GM18507 (cell line): ENCODE measurements at regions not wholly inside any gene's neighbourhood (a gene's known extent, or its start where the extent isn't known, plus 50 kb on each side); places are given as distances from the start of the nearest gene placed in this dataset.
A peak's percentile ranks its signal among the peaks of the same experiment; 100 is the strongest.
"Not testable (repeated sequence)": the region's sequence is repeated elsewhere in the genome, so short reads cannot be mapped to it uniquely, and the experiment has no call there.

Experiments used
- DNase-seq: peaks from one replicate; pipeline ENCODE4 v3.0.0; 2011; ENCODE audit warnings: low read depth; ENCODE audit not compliant: insufficient read length; ENCODE audit errors: extremely low spot score
- FAIRE-seq: peaks from 2 replicates; lab custom pipeline; 2011; peaks lifted over from hg19 to GRCh38; lab: Jason Lieb, UNC

DNA sequence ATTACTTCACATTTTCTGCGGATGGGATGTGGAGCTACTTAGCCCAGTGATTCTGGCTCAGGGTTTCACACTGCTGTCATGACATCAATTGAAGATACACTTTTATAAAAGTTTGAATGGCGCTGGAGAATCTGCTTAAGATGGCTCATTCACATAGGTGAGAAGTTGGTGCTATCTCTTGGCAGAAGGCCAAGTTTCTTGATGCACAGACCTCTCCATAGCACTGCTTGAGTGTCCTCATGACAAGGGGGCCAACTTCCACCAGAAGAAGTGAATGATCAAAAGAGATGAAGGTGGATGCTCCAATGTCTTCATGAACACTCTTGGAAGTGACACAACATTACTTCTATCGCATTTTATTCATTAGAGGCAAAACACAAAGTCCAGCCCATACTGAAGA, 403.7 kb upstream of the CCNG1 start:
- FAIRE-seq (no peak), DNase-seq (no peak)

DNA sequence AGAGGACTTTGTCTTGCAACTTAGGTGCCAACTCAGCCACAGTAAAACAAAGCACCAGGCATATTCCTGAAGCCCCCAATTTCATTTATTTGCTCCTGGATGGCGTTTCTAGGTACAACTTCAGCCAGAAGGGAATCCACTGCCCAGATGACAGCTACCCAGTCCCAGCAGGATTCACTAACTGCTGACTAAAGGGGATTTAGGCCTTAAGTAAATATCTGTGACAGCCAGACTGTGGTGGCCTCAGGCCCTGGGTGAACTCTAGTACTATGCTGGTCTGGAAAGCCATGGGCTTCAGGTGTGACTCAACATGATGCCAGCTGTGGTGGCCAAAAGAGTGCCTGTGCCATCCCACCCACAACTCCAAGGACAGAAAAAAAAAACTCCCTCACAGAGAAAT, 396.1 kb upstream of the CCNG1 start:
- FAIRE-seq, result no peak

DNA sequence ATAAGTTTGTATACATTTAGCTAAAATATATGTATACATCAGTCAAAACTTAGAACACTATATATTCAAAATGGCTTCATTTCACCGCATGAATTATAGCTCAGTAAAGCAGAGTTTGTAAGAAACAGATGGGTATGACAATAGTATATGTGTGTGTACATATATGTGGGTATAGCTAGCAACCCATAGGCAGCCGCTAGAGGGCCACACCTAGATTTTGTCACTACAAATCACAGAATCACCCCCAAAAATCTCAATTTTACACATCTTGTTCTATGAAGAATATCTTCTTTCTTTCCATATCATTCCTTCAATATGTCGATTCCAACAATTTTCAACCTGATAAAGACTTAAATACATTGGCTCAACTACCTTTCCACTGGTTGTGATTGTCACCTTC, 357.8 kb upstream of the CCNG1 start:
- FAIRE-seq (peak; percentile 56), DNase-seq (no peak)

More for the DNA sequence above, 396.1 kb upstream of the CCNG1 start:
- no peak for DNase-seq

DNA sequence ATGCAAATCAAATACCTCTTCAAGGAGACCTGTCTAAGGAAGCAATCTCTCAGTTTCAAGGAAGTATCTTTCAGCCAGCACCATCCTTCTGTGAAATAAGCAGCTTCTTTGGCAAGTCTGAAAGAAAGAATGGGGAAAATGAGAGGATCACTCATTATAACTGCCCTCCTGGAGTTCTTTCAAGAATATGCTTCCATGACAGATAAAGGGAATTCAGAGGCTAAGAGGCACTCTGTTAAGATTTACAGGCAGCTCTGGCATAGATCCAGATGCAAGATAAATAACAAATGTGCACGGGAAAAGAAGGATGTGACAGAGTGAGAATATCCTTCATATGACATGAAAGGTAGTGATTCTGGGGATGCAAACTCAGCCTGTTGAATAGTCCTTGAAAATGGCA, 348.2 kb upstream of the CCNG1 start:
- DNase-seq (no peak), FAIRE-seq (no peak)

DNA sequence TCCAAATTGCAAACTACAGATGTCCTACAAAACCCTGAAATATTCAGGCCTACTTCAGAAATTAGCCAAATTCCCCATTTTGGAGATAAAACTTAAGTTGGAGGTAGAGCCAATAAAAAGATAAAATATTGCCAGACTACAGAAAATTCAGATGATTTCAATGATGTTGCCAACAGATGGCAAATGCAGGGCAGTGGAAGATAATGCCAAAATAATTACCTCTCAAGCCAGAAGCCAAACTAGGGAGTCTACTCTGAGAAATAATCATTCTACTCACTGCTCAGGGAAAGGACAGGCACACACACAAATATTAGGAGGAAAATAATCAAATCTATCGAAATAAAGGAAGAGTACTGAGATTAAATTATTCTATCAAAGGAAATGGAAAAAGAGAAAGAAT, 347.5 kb upstream of the CCNG1 start:
- no peak for FAIRE-seq
- no peak for DNase-seq

DNA sequence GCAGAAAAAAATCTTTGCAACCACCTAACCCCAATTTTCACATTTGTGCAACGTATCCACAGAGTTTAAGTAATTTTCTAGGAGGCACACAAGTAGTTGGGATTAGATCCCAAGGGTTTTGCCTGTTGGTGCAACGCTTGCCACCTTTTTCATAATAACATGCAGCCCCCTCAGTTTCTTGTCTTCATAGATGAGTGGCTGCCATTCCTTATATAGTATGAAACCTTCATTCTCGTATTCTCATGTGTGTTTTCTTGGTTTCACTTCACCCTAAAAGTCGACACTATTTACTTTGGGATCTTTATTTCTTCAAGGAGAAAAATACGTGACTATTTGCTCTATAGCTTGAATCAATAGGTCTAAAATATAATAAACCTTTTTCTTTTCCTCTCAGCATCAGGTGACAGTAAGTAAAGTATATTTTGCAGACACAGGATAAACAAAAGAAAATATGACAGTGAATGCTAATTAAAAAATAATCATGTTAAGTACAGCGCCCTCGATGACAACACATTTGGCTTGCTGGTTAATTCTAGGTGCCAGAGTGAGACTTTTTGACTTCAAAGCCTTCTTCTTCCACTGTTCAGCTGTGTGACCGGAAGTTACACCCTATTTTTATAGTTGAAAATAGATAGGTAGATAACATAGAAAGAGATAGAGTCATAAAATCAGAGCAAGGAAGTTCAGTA, 342.8 kb upstream of the CCNG1 start:
- peak; percentile 74 for FAIRE-seq
- no peak for DNase-seq

DNA sequence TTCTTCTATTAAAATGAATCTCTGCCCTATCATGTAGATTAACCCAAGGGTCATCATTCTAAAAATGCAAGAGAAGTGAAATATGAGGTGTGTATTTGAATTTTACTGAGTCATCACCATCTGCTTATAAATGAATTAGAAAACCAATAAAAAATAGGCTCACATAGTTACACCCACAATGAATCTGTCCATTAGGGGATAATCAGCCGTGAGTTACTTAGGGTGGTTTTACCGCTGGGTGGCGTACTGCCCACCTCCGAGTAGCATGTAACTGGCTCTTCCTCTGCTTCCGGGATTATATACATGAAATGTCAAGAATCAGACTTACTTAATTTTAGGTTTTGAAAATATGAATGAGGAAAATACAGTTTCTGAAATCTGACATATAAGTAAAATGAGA, 332.9 kb upstream of the CCNG1 start:
- FAIRE-seq, result no peak
- no peak for DNase-seq

DNA sequence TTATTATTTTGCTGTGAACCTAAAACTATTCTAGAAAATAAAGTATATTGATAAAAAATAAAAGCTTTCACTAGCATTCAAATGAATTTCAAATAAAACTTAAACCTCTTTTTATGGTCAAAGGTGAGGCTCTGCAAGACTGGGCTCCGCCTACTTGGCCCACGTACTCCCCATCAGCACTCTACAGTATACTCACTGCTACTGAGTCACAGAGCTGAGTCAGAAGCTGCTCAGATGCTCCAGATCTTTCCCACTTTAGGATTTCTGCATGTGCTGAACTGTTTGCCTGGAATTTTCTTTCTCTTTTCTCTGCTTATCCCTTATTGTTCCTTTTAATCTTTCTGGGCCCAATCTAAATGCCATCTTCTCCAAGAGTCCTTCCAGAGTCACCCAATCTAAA, 331.9 kb upstream of the CCNG1 start:
- no peak for DNase-seq
- no peak for FAIRE-seq

DNA sequence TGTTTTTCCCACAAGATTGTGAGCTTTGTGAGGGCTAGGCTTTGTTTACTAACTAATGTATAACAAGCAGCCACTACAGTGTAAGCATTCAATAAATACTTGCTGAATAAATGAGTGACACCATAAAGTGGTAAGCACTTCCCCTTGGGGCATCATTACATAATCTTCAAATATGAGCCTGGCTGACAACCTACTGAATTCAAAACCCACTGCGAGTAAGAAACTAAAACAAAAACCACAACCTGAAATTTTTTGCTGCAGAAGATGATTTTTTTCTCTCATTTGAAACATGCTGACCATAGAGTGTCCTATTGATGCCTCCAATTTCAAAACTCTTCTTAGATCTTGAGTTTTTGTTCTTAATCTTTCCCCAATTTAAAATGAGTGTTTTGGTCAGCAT, 331.3 kb upstream of the CCNG1 start:
- DNase-seq, result no peak
- no peak for FAIRE-seq

DNA sequence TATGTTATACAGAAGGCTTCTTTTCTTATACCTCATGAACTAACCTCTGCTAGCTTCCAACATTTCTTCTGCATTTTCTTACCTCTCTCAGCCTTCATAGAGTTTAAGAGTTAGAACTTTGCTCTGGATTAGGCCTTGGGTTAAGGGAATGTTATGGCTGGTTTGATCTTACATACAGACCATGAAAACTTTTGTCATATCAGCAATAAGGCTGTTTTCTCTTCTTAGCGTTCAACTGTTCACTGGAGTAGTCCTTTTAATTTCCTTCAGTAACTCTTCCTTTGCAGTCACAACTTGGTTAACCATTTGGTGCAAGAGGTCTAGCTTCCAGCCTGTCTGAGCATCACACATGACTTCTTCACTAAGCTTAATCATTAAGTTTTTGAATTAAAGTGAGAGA, 329.0 kb upstream of the CCNG1 start:
- FAIRE-seq (no peak), DNase-seq (no peak)

DNA sequence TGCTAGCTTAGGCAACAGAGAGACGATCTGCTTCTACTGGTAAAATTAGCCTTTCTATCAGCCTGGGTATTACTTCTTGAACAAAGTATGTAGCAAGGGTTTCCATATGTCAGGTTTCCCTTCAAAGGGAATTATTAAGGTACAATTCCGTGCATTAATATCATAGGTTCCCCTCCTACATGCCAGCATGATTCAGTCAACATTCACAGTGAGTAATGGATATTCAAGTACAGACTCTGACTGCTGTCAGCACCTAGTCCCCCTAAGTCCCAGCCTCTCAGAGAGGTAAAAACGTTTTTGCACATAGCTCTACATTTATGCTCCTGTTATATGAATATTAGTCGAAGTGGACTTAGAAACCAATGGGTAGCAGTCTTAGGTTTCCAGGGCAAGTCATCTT, 322.4 kb upstream of the CCNG1 start:
- FAIRE-seq, result no peak
- no peak for DNase-seq

DNA sequence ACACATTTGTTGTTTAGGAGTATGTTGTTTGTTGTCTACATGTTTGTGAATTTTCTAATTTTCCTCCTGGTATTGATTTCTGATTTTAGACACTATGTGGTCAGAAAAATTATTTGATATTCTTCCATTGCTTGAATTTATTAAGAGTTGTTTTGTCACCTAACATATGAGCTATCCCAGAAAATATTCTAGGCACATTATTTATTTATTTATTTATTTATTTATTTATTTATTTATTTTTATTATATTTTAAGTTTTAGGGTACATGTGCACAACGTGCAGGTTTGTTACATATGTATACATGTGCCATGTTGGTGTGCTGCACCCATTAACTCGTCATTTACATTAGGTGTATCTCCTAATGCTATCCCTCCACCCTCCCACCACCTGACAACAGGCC, 320.8 kb upstream of the CCNG1 start:
- not testable (repeated sequence) for DNase-seq, FAIRE-seq

DNA sequence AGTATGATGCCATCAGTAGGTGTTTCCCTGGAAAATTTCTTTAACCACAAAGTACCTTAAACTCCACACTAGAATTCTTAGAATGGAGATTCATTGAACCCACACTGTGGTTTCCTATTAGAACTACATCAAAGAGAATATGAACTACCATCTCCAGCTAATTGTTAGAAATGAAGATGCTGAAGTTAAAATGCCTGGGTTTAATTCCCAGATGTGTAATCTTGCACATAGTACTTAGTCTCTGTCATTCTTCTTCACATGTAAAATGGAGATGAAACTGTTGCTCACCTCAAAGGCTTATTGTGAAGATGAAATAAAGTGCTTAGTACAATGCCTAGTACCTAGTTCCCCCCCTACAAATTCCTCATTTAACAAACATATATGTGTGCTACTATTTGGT, 303.3 kb upstream of the CCNG1 start:
- no peak for DNase-seq
- no peak for FAIRE-seq

DNA sequence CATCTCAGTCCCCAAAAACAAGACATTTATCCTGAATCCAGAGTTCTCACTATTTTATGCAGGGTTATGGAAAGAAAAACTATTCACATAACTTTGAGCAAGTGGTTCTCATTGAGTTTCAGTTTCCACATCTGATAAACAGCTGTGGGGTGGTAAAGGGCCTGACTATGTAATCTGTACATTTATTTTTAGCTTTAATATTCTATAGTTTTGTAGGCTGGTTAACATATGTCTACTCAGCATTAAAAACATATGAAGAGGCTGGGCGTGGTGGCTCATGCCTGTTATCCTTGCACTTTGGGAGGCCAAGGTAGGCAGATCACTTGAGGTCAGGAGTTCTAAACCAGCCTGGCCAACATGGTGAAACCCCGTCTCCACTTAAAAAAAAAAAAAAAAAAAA, 301.5 kb upstream of the CCNG1 start:
- DNase-seq (no peak), FAIRE-seq (no peak)

DNA sequence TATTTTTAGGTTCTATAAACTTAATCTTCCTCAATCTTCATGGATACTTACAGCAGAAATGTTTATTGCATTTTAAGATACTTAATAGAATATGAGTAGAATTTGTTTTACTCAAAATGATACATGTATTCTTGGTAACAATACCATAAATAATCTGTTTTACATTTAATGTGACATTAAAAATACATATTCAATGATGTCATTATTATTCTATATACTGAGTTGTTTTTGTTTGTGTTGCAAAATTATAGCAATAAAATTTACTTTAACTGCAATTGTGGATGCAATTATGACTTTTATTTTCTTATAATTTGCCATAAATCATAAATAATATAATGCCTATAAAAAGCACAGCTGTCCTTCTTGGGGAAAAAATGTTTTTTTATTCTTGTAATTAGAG, 275.9 kb upstream of the CCNG1 start:
- DNase-seq (no peak), FAIRE-seq (no peak)

DNA sequence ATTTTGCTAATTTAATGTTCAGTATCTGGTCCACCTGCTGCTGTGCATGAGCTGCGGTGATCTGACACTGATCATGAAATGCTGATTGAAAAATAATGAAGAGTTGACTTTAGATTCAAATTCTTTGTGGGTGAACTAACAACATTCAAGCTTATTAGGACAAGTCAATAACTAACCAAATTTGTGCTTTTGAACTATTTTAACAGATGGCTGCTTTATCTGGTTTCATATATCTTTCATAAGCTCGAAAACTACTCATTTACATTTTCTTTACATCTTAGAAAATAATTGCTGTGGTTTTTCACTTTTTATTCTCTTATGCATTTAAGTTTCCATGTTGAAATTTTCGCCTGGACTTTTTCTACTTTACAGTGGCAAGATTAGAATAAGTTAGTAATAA, 274.8 kb upstream of the CCNG1 start:
- no peak for DNase-seq
- no peak for FAIRE-seq

DNA sequence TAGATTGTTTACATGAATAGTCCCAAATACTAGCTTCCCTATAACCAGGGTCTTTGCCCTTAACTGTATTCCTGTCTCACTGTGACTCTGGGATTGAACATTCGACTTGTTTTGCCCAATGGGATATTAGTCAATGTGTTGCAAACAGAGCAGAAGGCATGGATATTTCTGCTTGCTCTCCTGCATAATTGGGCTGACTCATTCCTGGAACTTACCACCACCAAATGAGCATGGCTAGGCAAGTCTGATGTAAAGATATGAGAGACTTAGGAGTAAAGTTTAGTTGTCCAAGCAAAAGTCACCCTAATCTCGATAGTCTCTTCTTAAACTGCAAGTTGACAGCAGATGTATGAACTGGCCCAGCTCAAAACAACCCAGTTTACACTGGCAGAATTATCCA, 273.5 kb upstream of the CCNG1 start:
- no peak for FAIRE-seq
- DNase-seq, result no peak

DNA sequence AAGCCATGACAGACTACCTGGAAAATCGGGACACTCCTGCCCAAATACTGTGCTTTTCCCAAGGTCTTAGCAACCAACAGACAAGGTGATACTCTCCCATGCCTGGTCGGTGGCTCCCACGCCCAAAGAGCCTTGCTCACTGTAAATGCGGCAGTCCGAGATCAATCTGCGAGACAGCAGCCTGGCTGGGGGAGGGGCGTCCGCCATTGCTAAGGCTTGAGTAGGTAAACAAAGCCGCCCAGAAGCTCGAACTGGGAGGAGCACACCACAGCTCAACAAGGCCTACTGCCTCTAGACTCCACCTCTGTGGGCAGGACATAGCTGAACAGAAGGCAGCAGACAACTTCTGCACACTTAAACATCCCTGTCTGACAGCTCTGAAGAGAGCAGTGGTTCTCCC, 272.1 kb upstream of the CCNG1 start:
- no peak for FAIRE-seq
- DNase-seq, result no peak

DNA sequence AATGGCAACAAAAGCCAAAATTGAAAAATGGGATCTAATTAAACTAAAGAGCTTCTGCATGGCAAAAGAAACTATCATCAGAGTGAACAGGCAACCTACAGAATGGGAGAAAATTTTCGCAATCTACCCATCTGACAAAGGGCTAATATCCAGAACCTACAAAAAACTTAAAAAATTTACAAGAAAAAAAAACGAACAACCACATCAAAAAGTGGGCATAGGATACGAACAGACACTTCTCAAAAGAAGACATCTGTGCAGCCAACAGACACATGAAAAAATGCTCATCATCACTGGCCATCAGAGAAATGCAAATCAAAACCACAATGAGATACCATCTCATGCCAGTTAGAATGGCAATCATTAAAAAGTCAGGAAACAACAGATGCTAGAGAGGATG, 267.2 kb upstream of the CCNG1 start:
- DNase-seq, FAIRE-seq: not testable (repeated sequence)

DNA sequence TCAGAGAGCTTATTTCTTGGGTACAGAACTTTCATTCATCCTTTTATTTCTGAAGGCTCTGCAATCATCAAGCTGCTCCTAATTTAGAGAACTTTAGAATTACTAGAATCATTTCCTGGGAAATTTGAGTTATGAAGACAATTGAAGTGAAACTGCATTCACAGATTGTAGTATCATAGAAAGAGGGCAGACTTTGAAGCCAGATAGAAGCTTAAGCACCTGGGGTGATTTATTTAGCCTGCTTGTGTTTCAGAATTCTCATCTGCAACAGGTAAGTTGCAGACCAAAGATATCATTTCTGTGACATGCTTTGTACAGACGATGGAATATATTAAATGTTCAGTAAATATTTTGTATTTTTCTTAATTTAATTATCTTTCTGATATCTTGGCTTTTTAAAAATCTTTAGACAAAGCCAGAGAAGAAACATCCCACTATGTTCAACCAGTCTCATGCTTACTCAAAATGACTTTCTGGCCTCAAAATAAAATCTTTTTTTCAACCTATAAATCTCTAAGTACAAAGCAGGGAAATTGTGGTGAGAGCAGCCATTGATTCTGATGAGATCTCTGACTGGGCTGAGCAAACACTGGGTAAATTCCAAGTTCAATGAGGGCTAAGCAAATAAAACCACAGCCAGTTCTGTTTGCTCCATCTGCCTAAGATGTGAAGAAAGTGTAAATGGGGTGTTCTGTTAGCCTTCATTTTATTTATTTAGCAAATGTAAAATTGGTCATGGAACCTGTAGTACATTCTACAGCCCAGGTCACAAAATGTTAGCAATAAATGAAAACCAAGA, 264.7 kb upstream of the CCNG1 start:
- DNase-seq (no peak), FAIRE-seq (no peak)

DNA sequence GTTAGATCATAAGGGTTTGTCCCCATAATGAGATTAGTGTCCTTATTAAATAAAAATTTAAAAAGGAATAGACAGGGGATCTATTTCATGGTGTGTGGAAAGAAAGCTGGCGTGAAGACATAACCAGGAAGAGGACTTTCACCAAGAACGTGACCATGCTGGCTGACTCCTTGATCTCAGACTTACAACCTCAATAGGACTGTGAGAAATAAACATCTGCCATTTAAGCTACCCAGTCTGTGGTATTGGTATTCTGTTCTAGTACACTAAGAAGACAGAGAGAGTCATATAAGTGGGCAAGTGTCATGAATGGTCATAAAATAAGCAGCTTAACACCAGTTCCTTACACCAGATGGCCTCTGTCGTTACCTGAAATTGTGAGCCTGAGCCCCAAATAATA, 259.4 kb upstream of the CCNG1 start:
- FAIRE-seq (no peak), DNase-seq (no peak)
